Ascending aorta (tissue), 2 donors: ENCODE measurements at regions not wholly inside any gene's neighbourhood (a gene's known extent, or its start where the extent isn't known, plus 50 kb on each side); places are given as distances from the start of the nearest gene placed in this dataset.

Experiments used
- DNase-seq, 2 donors: peaks; one replicate each; pipeline ENCODE4 v3.0.0-alpha.2; 2019; ENCODE audit warnings: low spot score in 2 of 2
- H3K27ac ChIP-seq, 2 donors: fragments of 200-600 bp; sonication (generic); one replicate each; pipeline ENCODE4 v1.5.1; 2016 to 2017; ENCODE audit warnings: mild to moderate bottlenecking in 1 of 2
- H3K27me3 ChIP-seq: fragments of 200-600 bp; sonication (generic); one replicate; pipeline ENCODE4 v1.5.1; 2017
- H3K36me3 ChIP-seq, 2 donors: fragments of 200-600 bp; sonication (generic); one replicate each; pipeline ENCODE4 v1.5.1; 2016
- H3K4me1 ChIP-seq, 2 donors: fragments of 200-600 bp; sonication (generic); one replicate each; pipeline ENCODE4 v1.5.1; 2016 to 2017; ENCODE audit warnings: mild to moderate bottlenecking in 1 of 2
- H3K4me3 ChIP-seq, 2 donors: fragments of 200-600 bp; sonication (generic); one replicate each; pipeline ENCODE4 v1.5.1; 2016 to 2017; ENCODE audit warnings: mild to moderate bottlenecking in 1 of 2
- H3K9me3 ChIP-seq, 2 donors: fragments of 200-600 bp; sonication (generic); one replicate each; pipeline ENCODE4 v1.5.1; 2016
- intact Hi-C: fragments of 100-400 bp; cut with DNase I; formaldehyde crosslinking; loops from one replicate; pipeline ENCODE4 v1.15.1; 2023
- TF ChIP-seq, protein P1 (sequence below), 3 experiments: fragments of 200-600 bp in 2 of 3; fragments of 450-650 bp in 1 of 3; sonication (generic) in 2 of 3; IDR thresholded peaks; one replicate each; pipeline ENCODE4 v1.5.1; 2016 to 2019; ENCODE audit warnings: antibody characterized with exemption in 3 of 3, mild to moderate bottlenecking in 1 of 3, moderate library complexity in 1 of 3

DNA sequence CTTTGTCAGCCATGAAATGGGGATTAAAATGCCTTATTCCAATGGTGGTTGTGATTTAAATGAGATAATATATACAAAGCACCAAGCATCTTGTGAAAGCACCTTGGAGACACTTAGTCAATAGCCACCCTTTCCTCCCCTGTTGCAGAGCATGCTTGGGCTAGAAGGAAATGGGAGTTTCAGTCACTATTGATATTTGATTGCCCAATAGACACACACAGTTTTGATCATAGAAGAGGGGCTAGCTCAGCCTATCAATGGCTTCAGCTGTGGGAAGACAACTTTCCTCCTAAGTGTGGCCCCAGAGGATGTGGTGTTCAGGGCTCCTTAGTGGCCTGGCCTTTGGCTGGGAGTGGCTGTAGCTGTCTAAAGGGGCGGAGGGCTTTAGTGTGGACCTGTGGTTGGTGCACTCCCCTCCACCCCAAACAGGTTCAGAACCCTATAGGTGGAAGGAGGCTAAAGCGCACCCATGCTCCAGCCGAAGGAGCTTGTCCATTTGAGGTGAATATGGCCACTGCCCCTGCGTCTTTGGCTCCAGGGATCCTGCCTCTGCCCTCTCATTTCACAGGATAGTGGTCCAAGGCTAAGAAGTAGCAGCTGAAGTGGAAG, 132.3 kb downstream of the TMEM30B start:
- Histone ChIP-seq H3K36me3 (no peaks in the 10 kb centered on the region), H3K4me1 (peaks cover 4 to 61% of the 10 kb centered on the region in 2 donors), H3K4me3 (no peak overlapping the region), H3K27me3 (no peaks in the 10 kb centered on the region), H3K9me3 (no peaks in the 10 kb centered on the region), H3K27ac (peak overlapping the region; percentile 88 to 92)
- TF ChIP-seq, protein P1, sequence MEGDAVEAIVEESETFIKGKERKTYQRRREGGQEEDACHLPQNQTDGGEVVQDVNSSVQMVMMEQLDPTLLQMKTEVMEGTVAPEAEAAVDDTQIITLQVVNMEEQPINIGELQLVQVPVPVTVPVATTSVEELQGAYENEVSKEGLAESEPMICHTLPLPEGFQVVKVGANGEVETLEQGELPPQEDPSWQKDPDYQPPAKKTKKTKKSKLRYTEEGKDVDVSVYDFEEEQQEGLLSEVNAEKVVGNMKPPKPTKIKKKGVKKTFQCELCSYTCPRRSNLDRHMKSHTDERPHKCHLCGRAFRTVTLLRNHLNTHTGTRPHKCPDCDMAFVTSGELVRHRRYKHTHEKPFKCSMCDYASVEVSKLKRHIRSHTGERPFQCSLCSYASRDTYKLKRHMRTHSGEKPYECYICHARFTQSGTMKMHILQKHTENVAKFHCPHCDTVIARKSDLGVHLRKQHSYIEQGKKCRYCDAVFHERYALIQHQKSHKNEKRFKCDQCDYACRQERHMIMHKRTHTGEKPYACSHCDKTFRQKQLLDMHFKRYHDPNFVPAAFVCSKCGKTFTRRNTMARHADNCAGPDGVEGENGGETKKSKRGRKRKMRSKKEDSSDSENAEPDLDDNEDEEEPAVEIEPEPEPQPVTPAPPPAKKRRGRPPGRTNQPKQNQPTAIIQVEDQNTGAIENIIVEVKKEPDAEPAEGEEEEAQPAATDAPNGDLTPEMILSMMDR (IDR thresholded peaks at IDR 0.05) = no peak
- intact Hi-C loops = loop anchor here (2.0 to 10.0 kb wide), 3 partner anchors 38 to 1054 kb away; partner anchors contain the start of genes PCNX4 and TMEM30B
- no peak for DNase-seq

DNA sequence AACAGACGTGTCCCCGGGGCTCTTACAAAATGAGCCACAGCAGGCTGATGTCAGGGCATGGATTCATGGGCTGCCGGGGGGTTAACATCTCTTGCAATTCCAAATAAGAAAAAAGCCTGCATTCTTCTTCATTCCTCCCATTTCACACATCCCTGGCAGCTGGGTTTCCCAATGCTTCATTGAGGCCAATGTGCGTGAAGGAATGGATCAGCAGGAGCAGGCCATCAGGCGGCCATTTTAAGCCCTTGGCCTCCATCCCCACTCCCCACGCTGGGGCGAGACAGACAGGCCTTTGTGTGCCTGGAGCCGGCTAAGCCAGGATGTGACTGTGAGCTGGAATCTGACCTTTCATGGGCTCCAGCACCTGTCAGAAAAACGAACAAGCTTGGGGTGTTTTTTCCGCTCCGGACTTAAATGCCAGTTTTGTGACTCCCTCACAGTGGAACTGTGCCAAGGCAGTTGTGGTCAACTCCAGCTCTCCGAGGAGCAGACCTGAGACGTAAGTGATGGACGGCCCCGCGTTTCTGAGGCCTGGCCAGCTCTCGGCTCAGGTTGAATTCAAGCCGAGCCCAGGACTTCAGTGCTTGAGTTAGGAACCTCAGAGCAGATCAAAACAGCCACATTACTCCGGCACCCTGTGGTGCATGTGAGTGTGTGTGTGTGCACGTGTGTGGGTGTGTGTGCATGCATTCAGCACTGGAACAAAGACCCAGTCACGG, 133.1 kb downstream of the TMEM30B start:
- no peaks in the 10 kb centered on the region for H3K27me3 ChIP-seq
- DNase-seq = peak; percentile 36 to 84
- H3K36me3 ChIP-seq = no peaks in the 10 kb centered on the region
- H3K27ac ChIP-seq = peak overlapping the region; percentile 88 to 92
- intact Hi-C loops = loop anchor here (2.0 to 10.0 kb wide), 4 partner anchors 39 to 1053 kb away; partner anchors contain the start of genes PCNX4 and TMEM30B
- peaks cover 4 to 60% of the 10 kb centered on the region in 2 donors for H3K4me1 ChIP-seq
- no peaks in the 10 kb centered on the region for H3K9me3 ChIP-seq
- no peak overlapping the region for H3K4me3 ChIP-seq
- TF ChIP-seq, protein P1 (IDR thresholded peaks at IDR 0.05) = no peak

DNA sequence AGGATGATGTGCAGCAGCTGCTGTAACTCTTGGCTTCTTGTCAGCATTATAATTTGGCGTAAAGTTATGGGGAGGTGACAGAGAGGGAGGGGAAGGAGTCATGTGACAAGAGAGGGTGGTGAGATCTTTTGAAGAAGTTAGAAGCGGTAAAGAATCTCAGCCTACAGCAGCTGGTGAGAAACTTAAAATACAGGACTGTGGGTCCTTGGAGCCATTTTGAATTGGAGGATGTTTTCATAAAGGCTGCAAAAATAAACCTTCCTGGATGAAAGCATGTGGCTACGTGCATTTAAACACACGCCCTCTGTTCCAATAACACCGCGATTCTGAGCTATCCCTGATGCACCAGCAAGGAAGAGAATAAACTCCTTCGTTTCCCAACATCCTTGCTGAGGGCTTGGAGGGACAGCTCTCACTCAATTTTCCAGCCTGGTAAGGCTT, 133.7 kb downstream of the TMEM30B start:
- TF ChIP-seq, protein P1 (IDR thresholded peaks at IDR 0.05) = no peak
- H3K27ac ChIP-seq = peak overlapping the region; percentile 88 to 92
- no peaks in the 10 kb centered on the region for H3K27me3 ChIP-seq
- intact Hi-C loops = loop anchor here (2.0 to 10.0 kb wide), 3 partner anchors 45 to 1053 kb away; partner anchors contain the start of genes PCNX4 and TMEM30B
- DNase-seq = no peak
- H3K4me3 ChIP-seq = no peak overlapping the region
- H3K36me3 ChIP-seq = no peaks in the 10 kb centered on the region
- no peaks in the 10 kb centered on the region for H3K9me3 ChIP-seq
- H3K4me1 ChIP-seq = peaks cover 4 to 56% of the 10 kb centered on the region in 2 donors

DNA sequence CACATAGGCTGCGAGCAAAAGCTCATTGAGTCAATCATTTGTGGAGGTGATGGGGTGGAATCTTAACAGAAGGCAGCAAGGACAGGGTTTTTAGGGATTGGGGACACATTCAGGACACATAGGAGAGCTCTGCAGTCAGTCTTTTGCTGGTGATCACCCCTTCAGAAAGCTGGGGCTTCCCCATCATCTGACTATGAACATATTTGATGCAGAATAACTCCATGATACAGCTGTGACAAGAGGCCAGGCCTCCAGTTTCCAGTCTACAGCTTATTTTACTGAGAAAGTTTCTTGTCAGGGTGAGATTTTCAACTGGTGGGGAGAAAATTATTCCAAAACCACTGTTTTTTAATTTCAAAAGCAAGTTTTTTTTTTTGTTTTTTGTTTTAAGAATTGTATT, 134.2 kb downstream of the TMEM30B start:
- H3K36me3 ChIP-seq = no peaks in the 10 kb centered on the region
- DNase-seq = no peak
- no peaks in the 10 kb centered on the region for H3K9me3 ChIP-seq
- intact Hi-C loops = loop anchor here (2.0 to 10.0 kb wide), 3 partner anchors 44 to 1052 kb away; partner anchors contain the start of genes PCNX4 and TMEM30B
- no peaks in the 10 kb centered on the region for H3K27me3 ChIP-seq
- H3K4me3 ChIP-seq = no peak overlapping the region
- H3K27ac ChIP-seq = peak overlapping the region; percentile 88 to 92
- TF ChIP-seq, protein P1 (IDR thresholded peaks at IDR 0.05) = no peak
- H3K4me1 ChIP-seq = peaks cover 4 to 51% of the 10 kb centered on the region in 2 donors

DNA sequence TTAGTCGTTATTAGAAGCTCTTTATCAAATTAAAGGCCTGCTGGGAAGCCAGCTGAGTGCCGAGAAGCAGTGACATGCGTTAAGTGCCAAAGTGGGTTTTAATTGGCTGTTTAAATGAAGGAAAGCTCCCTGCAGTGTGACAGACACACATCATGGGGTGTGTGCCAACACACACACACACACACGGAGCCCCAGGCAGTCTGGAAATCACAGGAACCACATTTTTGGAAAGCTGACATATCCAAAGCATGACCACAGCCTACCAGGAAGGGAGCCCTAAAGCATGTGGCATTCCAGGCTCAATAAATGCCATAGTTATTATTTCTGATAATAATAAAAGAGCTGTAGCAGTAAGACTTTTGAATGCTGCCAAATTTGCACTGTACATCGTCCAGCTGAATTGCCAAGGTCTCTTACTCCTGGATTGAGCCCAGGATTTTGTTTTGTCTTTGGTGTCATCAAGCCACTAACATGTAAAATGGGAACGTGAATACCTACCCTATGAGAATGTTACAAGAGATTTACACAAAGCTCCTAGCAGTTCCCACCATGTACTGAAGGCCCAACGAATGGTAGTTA, 135.1 kb downstream of the TMEM30B start:
- no peak for DNase-seq
- peak overlapping the region; percentile 88 to 92 for H3K27ac ChIP-seq
- no peak overlapping the region for H3K4me3 ChIP-seq
- H3K27me3 ChIP-seq = no peaks in the 10 kb centered on the region
- TF ChIP-seq, protein P1 (IDR thresholded peaks at IDR 0.05) = no peak
- H3K9me3 ChIP-seq = no peaks in the 10 kb centered on the region
- no peaks in the 10 kb centered on the region for H3K36me3 ChIP-seq
- intact Hi-C loops = loop anchor here (2.0 to 10.0 kb wide), 3 partner anchors 43 to 1051 kb away; partner anchors contain the start of genes PCNX4 and TMEM30B
- peaks cover 4 to 46% of the 10 kb centered on the region in 2 donors for H3K4me1 ChIP-seq
